GM21526 (cell line): ENCODE measurements at regions not wholly inside any gene's neighbourhood (a gene's known extent, or its start where the extent isn't known, plus 50 kb on each side); places are given as distances from the start of the nearest gene placed in this dataset.
"Not testable (repeated sequence)": the region's sequence is repeated elsewhere in the genome, so short reads cannot be mapped to it uniquely, and the experiment has no call there.

ENCODE experiments used
- ATAC-seq: cut with Tn5 transposase; IDR thresholded peaks from one replicate; pipeline ENCODE4 v1.9.1; 2021; ENCODE audit warnings: moderate library complexity; ENCODE audit not compliant: unreplicated experiment, low FRiP score

- no peak for ATAC-seq
Measured at GRCh38 chr5:77871946-77872345, 95.8 kb upstream of the TBCA start.

GRCh38 chr5:77871016-77871415 is 94.9 kb upstream of the TBCA start:
- no peak for ATAC-seq

- ATAC-seq, result no peak
Measured at GRCh38 chr5:77869116-77869798, 93.1 kb upstream of the TBCA start.

GRCh38 chr5:77867914-77868313 is 91.8 kb upstream of the TBCA start:
- ATAC-seq, result no peak

GRCh38 chr5:77867194-77867691 is 91.1 kb upstream of the TBCA start:
- ATAC-seq, result no peak

DNA sequence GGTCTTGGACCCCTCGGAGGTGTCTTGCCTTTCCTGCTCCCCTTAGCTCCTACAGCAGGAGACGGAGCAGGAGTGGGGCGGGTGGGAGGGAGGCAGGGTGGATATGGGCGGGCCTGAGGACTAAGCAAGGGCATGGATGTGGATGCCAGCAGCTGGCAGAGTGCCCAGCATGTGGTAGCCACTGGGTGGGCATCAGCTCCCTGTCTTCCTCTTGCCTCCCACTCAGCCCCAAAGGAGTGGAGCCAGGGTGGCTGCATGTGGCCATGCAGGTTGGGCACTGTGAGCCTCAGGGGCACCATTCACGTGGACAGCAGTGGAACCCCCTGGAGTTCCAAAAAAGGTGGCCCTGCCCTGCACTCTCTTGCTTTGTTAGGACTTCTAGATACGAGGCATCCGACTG is 90.1 kb upstream of the TBCA start:
- ATAC-seq, result no peak

- no peak for ATAC-seq
Measured at GRCh38 chr5:77864997-77865396, 88.9 kb upstream of the TBCA start.

- ATAC-seq, result no peak
Measured at GRCh38 chr5:77863181-77863580, 87.0 kb upstream of the TBCA start.

GRCh38 chr5:77861576-77861975 is 85.4 kb upstream of the TBCA start:
- no peak for ATAC-seq

GRCh38 chr5:77859306-77859705 is 83.2 kb upstream of the TBCA start:
- ATAC-seq, result no peak

DNA sequence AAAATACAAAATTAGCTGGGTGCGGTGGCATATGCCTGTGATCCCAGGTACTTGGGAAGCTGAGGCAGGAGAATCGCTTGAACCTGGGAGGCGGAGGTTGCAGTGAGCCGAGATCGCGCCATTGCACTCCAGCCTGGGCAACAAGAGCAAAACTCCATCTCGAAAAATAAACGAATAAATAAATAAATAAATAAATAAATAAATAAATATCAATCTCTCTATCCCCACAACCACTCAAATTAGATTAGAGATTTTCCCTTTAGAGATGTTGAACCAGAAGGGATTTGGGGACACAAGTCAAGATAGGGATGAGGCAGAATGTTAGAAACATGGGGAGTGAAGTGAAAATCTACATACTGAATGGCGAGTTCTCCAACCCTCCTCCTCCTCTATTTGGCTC is 82.5 kb upstream of the TBCA start:
- not testable (repeated sequence) for ATAC-seq

- no peak for ATAC-seq
Measured at GRCh38 chr5:77855369-77855768, 79.2 kb upstream of the TBCA start.

GRCh38 chr5:77853353-77853907 is 77.3 kb upstream of the TBCA start:
- ATAC-seq, result no peak

GRCh38 chr5:77852514-77853352 is 76.6 kb upstream of the TBCA start:
- ATAC-seq, result no peak

- ATAC-seq, result no peak
Measured at GRCh38 chr5:77852068-77852513, 76.0 kb upstream of the TBCA start.

DNA sequence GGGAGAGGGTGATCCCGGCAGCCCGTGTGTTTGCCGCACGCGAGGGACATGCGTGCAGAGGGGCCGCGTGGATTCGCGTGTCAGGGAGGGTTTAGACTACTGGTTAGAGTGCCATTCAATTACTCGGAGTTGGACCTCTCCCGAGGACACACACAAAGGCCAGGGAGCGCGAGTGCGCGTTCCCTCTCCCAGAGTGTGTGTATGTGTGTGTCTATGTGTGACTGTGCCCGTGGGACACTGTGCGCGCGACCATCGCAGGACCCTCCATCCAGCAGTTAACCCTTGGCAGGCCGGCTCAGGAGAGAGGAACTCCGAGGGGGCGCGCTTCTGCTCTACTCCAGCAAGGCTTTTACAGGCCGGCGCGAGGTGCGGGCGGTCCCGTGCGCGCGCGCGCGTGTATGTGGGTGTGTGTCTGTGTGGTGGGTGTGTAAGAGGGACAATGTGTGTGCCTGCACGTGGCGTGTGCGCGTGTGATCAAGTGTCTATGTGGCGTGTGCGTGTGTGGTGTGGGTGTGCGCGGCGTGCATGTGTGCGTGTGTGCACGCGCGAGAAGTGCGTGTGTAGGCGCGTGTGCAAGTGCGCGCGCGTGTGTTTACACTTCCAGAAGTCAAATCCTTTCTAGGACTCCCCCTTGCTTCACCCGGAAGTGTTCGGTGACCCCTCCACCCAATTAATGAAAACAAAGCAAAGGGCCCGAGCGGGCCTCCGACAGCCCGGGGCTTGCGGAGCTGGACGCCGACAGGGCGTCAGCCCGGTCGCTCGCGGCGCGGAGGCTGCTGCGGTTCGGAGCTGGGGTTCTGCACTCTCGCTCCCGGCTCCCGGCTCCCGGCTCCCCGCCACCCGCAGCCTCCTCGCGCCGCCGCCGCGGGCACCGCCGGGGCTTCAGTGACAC is 75.3 kb upstream of the TBCA start:
- ATAC-seq, result no peak

- ATAC-seq, result no peak
Measured at GRCh38 chr5:77850536-77851175, 74.5 kb upstream of the TBCA start.

- ATAC-seq, result no peak
Measured at GRCh38 chr5:77849308-77849900, 73.3 kb upstream of the TBCA start.

- ATAC-seq, result no peak
Measured at GRCh38 chr5:77847814-77848290, 71.7 kb upstream of the TBCA start.

DNA sequence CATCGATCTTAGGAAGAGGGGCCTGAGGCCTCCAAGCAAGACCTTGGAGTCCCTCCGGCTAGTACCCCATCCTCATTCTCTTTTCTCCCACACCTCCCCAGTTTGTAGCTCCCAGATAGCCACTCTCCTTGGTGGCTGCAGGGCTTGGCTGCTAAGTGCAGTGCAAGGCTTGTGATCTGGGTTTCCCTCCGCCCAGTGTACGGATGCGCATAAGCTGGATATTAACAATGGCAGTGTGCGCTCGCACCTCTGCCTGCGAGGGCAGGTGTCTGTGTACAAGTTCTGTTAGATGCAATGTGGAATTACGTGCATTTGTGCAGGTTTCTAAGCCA is 71.0 kb upstream of the TBCA start:
- ATAC-seq, result no peak
